ENCODE measurements at regions not wholly inside any gene's neighbourhood (a gene's known extent, or its start where the extent isn't known, plus 50 kb on each side); places are given as distances from the start of the nearest gene placed in this dataset.
A peak's percentile ranks its signal among the peaks of the same experiment; 100 is the strongest.
"Not testable (repeated sequence)": the region's sequence is repeated elsewhere in the genome, so short reads cannot be mapped to it uniquely, and the experiment has no call there.

DNA sequence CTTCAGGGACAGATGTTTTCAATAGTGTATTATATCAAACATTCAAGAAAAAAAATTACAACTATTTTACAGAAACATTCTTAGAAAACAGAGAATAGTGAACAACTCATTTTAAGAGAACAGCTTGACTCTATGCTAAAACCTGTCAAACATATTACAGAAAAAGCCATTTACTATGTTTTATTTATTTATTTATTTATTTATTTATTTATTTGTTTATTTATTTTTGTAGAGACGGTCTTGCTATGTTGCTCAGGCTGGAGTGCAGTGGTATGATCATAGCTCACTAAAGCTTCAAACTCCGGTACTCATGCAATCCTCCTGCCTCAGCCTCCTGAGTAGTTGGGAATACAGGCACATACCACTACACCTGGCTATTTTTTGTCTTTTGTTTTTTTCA, 317.9 kb upstream of the HTR1E start:
- Histone ChIP-seq H3K36me3 (ENCODE audit: control insufficient read depth, insufficient read depth, low read length) (no peaks in the 10 kb centered on the region), H3K27me3 (ENCODE audit: control insufficient read depth, insufficient read depth, low read length) (no peaks in the 10 kb centered on the region), H3K4me3 (ENCODE audit: low read depth, low read length) (no peak overlapping the region)
- DNase-seq (ENCODE audit: low read depth) = no peak
- no peak for FAIRE-seq
- TF ChIP-seq, protein P1, sequence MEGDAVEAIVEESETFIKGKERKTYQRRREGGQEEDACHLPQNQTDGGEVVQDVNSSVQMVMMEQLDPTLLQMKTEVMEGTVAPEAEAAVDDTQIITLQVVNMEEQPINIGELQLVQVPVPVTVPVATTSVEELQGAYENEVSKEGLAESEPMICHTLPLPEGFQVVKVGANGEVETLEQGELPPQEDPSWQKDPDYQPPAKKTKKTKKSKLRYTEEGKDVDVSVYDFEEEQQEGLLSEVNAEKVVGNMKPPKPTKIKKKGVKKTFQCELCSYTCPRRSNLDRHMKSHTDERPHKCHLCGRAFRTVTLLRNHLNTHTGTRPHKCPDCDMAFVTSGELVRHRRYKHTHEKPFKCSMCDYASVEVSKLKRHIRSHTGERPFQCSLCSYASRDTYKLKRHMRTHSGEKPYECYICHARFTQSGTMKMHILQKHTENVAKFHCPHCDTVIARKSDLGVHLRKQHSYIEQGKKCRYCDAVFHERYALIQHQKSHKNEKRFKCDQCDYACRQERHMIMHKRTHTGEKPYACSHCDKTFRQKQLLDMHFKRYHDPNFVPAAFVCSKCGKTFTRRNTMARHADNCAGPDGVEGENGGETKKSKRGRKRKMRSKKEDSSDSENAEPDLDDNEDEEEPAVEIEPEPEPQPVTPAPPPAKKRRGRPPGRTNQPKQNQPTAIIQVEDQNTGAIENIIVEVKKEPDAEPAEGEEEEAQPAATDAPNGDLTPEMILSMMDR (IDR thresholded peaks at IDR 0.05; ENCODE audit: insufficient read depth, low read length, severe bottlenecking) = no peak

DNA sequence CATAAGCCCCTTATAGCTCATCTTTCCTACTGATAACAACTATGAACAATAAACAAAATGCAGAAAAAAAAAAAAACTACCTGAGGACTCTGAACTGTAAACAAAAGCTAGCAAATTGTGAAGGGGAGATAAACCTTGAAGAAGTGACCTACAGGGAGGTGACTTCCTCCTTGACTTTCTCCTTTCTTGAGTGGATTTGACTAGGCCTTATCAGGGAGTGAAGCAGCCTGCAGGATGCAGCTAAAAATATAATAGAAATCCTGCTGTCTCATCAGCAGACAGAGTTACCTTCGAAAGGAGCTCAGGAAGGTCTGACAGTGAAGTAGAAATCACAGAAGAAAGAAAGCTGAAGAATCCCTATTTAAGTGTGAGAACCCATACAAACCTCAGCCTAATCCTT, 322.0 kb upstream of the HTR1E start:
- Histone ChIP-seq H3K27me3 (ENCODE audit: control insufficient read depth, insufficient read depth, low read length) (no peaks in the 10 kb centered on the region), H3K36me3 (ENCODE audit: control insufficient read depth, insufficient read depth, low read length) (no peaks in the 10 kb centered on the region), H3K4me3 (ENCODE audit: low read depth, low read length) (no peak overlapping the region)
- TF ChIP-seq, protein P1 (IDR thresholded peaks at IDR 0.05; ENCODE audit: insufficient read depth, low read length, severe bottlenecking) = no peak
- DNase-seq (ENCODE audit: low read depth) (no peak), FAIRE-seq (no peak)

DNA sequence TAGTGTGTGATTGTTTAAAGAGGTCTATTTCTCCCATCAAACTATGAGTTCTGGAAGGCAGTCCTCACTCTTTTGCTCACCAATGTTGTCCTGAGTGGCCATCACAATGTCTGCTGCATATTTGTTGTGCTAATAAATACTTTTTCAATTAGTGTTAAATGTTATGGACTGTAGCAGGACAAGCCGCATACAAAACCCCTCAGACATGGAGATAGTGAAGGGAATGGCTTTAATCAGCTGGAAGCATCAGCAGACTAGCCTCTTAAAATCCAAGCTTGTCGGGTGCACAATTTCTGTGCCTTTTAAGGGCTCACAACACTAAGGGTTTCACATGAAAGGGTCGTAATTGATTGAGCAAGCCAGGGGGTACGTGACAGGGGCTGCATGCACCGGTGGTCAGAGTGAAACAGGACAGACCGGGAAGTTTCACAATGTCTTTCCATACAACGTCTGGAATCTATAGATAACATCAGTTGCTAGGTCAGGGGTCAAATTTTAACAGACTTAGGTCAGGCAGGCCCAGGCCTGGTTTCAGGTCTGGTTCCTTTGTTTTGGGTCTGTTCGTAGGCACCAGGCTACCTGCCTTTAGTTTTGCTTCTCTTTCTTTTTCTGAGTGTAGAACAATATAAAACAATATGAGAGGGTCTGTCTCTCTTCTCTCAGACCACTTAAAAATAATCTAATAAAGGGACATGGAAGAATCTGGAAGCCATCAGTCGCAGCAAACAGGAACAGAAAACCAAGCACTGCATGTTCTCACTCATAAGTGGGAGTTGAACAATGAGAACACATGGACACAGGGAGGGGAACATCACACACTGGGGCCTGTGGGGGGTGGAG, 327.6 kb upstream of the HTR1E start:
- no peaks in the 10 kb centered on the region for H3K36me3 ChIP-seq (ENCODE audit: control insufficient read depth, insufficient read depth, low read length)
- H3K27me3 ChIP-seq (ENCODE audit: control insufficient read depth, insufficient read depth, low read length) = no peaks in the 10 kb centered on the region
- TF ChIP-seq, protein P1 (IDR thresholded peaks at IDR 0.05; ENCODE audit: insufficient read depth, low read length, severe bottlenecking) = no peak
- DNase-seq (ENCODE audit: low read depth) (no peak), FAIRE-seq (peak; percentile 58)
- H3K4me3 ChIP-seq (ENCODE audit: low read depth, low read length) = no peak overlapping the region

DNA sequence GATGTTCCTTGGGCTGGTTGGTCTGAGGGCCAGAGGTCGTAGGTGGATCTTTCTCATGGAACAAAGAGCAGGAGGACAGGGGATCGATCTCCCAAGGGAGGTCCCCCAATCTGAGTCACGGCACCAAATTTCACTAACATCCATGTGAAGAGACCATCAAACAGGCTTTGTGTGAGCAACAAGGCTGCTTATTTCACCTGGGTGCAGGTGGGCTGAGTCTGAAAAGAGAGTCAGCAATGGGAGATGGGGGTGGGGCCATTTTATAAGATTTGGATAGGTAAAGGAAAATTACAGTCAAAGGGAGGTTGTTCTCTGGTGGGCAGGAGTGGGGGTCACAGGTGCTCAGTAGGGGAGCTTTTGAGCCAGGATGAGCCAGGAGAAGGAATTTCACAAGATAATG, 334.0 kb upstream of the HTR1E start:
- H3K4me3 ChIP-seq (ENCODE audit: low read depth, low read length); DNase-seq (ENCODE audit: low read depth); FAIRE-seq: not testable (repeated sequence)

DNA sequence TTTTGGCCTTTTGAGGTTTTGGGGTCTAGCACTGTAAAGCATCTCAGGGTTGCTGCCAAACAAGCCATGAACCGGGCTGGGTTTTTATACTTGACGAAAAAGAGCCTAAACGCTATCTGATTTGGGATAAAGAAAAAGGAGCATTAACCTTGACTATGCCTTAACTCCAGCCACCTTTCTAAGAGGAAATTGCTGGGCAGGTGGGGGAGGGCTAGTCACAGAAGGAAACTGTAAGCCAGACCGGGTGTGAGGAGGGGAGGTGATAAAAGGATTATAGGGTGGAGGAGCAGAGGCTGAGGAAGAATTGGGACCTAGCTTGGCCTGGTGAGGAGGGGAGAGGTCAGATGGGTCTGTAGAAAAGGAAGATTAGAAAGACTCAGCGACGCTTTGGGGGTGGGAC, 335.2 kb upstream of the HTR1E start:
- H3K4me3 ChIP-seq (ENCODE audit: low read depth, low read length); FAIRE-seq; H3K27me3 ChIP-seq (ENCODE audit: control insufficient read depth, insufficient read depth, low read length); H3K36me3 ChIP-seq (ENCODE audit: control insufficient read depth, insufficient read depth, low read length); DNase-seq (ENCODE audit: low read depth): not testable (repeated sequence)

More for the DNA sequence above, 334.0 kb upstream of the HTR1E start:
- H3K27me3 ChIP-seq (ENCODE audit: control insufficient read depth, insufficient read depth, low read length); H3K36me3 ChIP-seq (ENCODE audit: control insufficient read depth, insufficient read depth, low read length): not testable (repeated sequence)

DNA sequence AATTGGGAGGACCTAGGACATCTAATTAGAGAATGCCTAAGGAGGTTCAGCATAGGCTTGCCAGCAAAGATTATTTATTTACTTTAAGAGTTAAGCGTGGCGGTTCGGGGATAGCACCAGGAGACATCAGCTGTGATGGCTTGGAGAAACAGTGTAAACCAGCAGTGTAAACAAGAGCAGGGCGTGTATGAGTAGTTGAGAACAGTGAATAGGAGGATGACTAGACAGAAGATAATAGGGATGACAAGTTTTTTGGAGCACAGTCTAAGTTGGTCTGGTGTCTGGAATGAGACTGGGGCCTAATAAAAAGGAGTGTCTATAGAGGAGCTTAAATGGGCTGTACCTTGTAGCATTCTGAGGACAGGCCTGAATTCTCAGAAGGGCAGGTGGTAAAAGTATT, 338.4 kb upstream of the HTR1E start:
- DNase-seq (ENCODE audit: low read depth); H3K27me3 ChIP-seq (ENCODE audit: control insufficient read depth, insufficient read depth, low read length); FAIRE-seq; H3K36me3 ChIP-seq (ENCODE audit: control insufficient read depth, insufficient read depth, low read length); H3K4me3 ChIP-seq (ENCODE audit: low read depth, low read length): not testable (repeated sequence)

DNA sequence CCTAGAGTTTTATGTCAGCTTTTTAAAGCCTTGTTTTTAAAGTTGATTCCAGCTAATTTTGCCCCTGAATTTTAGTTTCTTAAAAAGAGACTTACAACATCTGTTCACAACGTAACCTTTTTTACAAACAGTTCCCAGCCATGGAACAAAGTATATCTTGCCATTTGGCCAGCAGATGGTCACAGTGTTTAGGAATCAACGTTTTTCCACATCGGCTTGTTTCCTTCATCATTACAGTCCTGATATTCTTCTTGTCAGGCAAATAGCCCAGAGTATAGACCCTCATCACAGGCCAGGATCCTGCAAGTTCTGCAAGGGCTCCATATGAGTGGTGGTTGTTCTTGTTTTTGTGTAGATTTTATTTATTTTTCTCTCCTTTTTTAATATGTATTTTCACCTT, 341.7 kb upstream of the HTR1E start:
- TF ChIP-seq, protein P1 (IDR thresholded peaks at IDR 0.05; ENCODE audit: insufficient read depth, low read length, severe bottlenecking) = no peak
- DNase-seq (ENCODE audit: low read depth) (no peak), FAIRE-seq (no peak)
- H3K36me3 ChIP-seq (ENCODE audit: control insufficient read depth, insufficient read depth, low read length) = no peaks in the 10 kb centered on the region
- no peaks in the 10 kb centered on the region for H3K27me3 ChIP-seq (ENCODE audit: control insufficient read depth, insufficient read depth, low read length)
- no peak overlapping the region for H3K4me3 ChIP-seq (ENCODE audit: low read depth, low read length)
